WTC11 (cell line): ENCODE measurements at regions not wholly inside any gene's neighbourhood (a gene's known extent, or its start where the extent isn't known, plus 50 kb on each side); places are given as distances from the start of the nearest gene placed in this dataset.

Source experiments
- CBFB ChIP-seq: sonication (generic); formaldehyde crosslinking; IDR thresholded peaks from 2 replicates; pipeline ENCODE4 v1.8.1; 2022; ENCODE audit warnings: mild to moderate bottlenecking, low read depth, missing genetic modification reagents
- CTCF ChIP-seq: fragments of 200-600 bp; IDR thresholded peaks from 2 replicates; pipeline ENCODE4 v1.8.0; 2022; ENCODE audit warnings: antibody characterized with exemption
- E2F5 ChIP-seq: sonication (generic); formaldehyde crosslinking; IDR thresholded peaks from 2 replicates; pipeline ENCODE4 v1.8.1; 2022; ENCODE audit warnings: mild to moderate bottlenecking, moderate library complexity, missing genetic modification reagents
- ETV6 ChIP-seq: sonication (generic); formaldehyde crosslinking; IDR thresholded peaks from 2 replicates; pipeline ENCODE4 v1.8.1; 2022; ENCODE audit warnings: mild to moderate bottlenecking, missing genetic modification reagents
- MAX ChIP-seq: sonication (generic); formaldehyde crosslinking; IDR thresholded peaks from 2 replicates; pipeline ENCODE4 v1.8.0; 2022; ENCODE audit warnings: mild to moderate bottlenecking, missing genetic modification reagents
- SP1 ChIP-seq: sonication (generic); formaldehyde crosslinking; conservative IDR thresholded peaks from 2 replicates; pipeline ENCODE4 v1.8.1; 2022; ENCODE audit warnings: missing genetic modification reagents
- USF2 ChIP-seq: sonication (generic); formaldehyde crosslinking; IDR thresholded peaks from 2 replicates; pipeline ENCODE4 v1.8.1; 2023; ENCODE audit warnings: mild to moderate bottlenecking, missing genetic modification reagents, moderate library complexity
- ZNF232 ChIP-seq: sonication (generic); formaldehyde crosslinking; IDR thresholded peaks from 2 replicates; pipeline ENCODE4 v1.8.0; 2022; ENCODE audit warnings: mild to moderate bottlenecking, missing genetic modification reagents
- ZNF263 ChIP-seq: sonication (generic); formaldehyde crosslinking; IDR thresholded peaks from 2 replicates; pipeline ENCODE4 v1.8.1; 2022; ENCODE audit warnings: low read depth, mild to moderate bottlenecking, moderate library complexity, missing genetic modification reagents
- ZNF281 ChIP-seq: sonication (generic); formaldehyde crosslinking; IDR thresholded peaks from 2 replicates; pipeline ENCODE4 v1.8.0; 2023; ENCODE audit warnings: mild to moderate bottlenecking, missing genetic modification reagents
- ZNF317 ChIP-seq: sonication (generic); formaldehyde crosslinking; IDR thresholded peaks from 2 replicates; pipeline ENCODE4 v1.8.1; 2023; ENCODE audit warnings: low read depth, mild to moderate bottlenecking, moderate library complexity, missing genetic modification reagents, borderline replicate concordance
- ZNF671 ChIP-seq: fragments of 250-450 bp; sonication (Bioruptor Pico); IDR thresholded peaks from 2 replicates; pipeline ENCODE4 v1.8.0; 2021; ENCODE audit warnings: mild to moderate bottlenecking

GRCh38 chr3:79922633-79923032 is 154.8 kb upstream of the ROBO1 start:
- no peak for TF ChIP-seq CTCF
- TF ChIP-seq ZNF281 (CRISPR knock-in tag), result no peak
- no peak for TF ChIP-seq E2F5 (CRISPR knock-in tag)
- TF ChIP-seq CBFB, result no peak
- TF ChIP-seq MAX, result no peak
- TF ChIP-seq SP1, result no peak
- TF ChIP-seq ETV6, result no peak
- TF ChIP-seq USF2 (CRISPR knock-in tag), result no peak
- TF ChIP-seq ZNF317 (CRISPR knock-in tag), result no peak
- no peak for TF ChIP-seq ZNF232 (CRISPR knock-in tag)
- TF ChIP-seq ZNF263 (CRISPR knock-in tag), result no peak
- TF ChIP-seq ZNF671 (CRISPR knock-in tag), result no peak
